IMR-90 (cell line): ENCODE measurements at regions not wholly inside any gene's neighbourhood (a gene's known extent, or its start where the extent isn't known, plus 50 kb on each side); places are given as distances from the start of the nearest gene placed in this dataset.

Source experiments
- ATAC-seq: fragments of 200-7000 bp; cut with Tn5 transposase; 2 replicates; pipeline ENCODE4 v1.9.1; 2020; ENCODE audit warnings: low read depth, mild to moderate bottlenecking, moderate library complexity
- BruUV-seq: library from RNA; stranded (reverse); fragments of 400-500 nt; replicated peaks from 2 replicates; lab custom pipeline; 2021; lab: Mats Ljungman, UMichigan
- CTCF ChIA-PET: fragments of 300-600 bp; formaldehyde crosslinking; extraction: SDS; loops from one replicate; lab custom pipeline; 2021; ENCODE audit warnings: antibody characterized with exemption; lab: Yijun Ruan, JAX
- POLR2A ChIA-PET: fragments of 300-600 bp; sonication (Branson Sonifier 250); formaldehyde crosslinking; loops from one replicate; lab custom pipeline; 2022; ENCODE audit warnings: antibody characterized with exemption; ENCODE audit not compliant: unreplicated experiment; lab: Charles Lee
- DNase-seq: peaks from one replicate; pipeline ENCODE4 v3.0.0; 2013
- H2AFZ ChIP-seq: replicated peaks from 2 replicates; pipeline ENCODE3; 2013; ENCODE audit warnings: low read length, mild to moderate bottlenecking; ENCODE audit not compliant: poor library complexity
- H2AK5ac ChIP-seq: 2 replicates; pipeline ENCODE4 v1.6.1; 2013; ENCODE audit warnings: low read depth, low read length, inconsistent platforms
- H2AK9ac ChIP-seq: replicated peaks from 2 replicates; pipeline ENCODE3; 2013; ENCODE audit warnings: mild to moderate bottlenecking, low read depth, low read length, moderate library complexity; ENCODE audit not compliant: poor library complexity
- H2BK120ac ChIP-seq: 2 replicates; pipeline ENCODE4 v1.6.1; 2013; ENCODE audit warnings: low read depth, low read length, inconsistent platforms
- H2BK15ac ChIP-seq: 3 replicates; pipeline ENCODE4 v1.6.1; 2013; ENCODE audit warnings: low read depth, low read length, inconsistent platforms
- H2BK20ac ChIP-seq: 2 replicates; pipeline ENCODE4 v1.6.1; 2013; ENCODE audit warnings: low read depth, mild to moderate bottlenecking, inconsistent platforms, low read length, moderate library complexity
- H2BK5ac ChIP-seq: 2 replicates; pipeline ENCODE4 v1.6.1; 2013; ENCODE audit warnings: mild to moderate bottlenecking, low read depth, low read length, inconsistent platforms; ENCODE audit not compliant: poor library complexity, severe bottlenecking
- H3K14ac ChIP-seq: replicated peaks from 2 replicates; pipeline ENCODE4 v1.6.1; 2013; ENCODE audit warnings: low read depth, low read length, inconsistent platforms
- H3K18ac ChIP-seq: 2 replicates; pipeline ENCODE4 v1.6.1; 2013; ENCODE audit warnings: low read depth, low read length, control low read depth
- H3K23ac ChIP-seq: 2 replicates; pipeline ENCODE4 v1.6.1; 2013; ENCODE audit warnings: low read depth, low read length, inconsistent platforms
- H3K27ac ChIP-seq: 2 replicates; pipeline ENCODE4 v1.5.1; 2013; ENCODE audit warnings: mild to moderate bottlenecking, control low read depth, low read length; ENCODE audit not compliant: insufficient read depth
- H3K27me3 ChIP-seq: 2 replicates; pipeline ENCODE4 v1.6.1; 2013; ENCODE audit warnings: low read length; ENCODE audit not compliant: control insufficient read depth, insufficient read depth
- H3K36me3 ChIP-seq: 2 replicates; pipeline ENCODE4 v1.6.1; 2013; ENCODE audit warnings: low read length, mixed read lengths; ENCODE audit not compliant: control insufficient read depth, insufficient read depth
- H3K4ac ChIP-seq: 2 replicates; pipeline ENCODE4 v1.6.1; 2013; ENCODE audit warnings: low read depth, low read length, inconsistent platforms
- H3K4me1 ChIP-seq: 2 replicates; pipeline ENCODE4 v1.6.1; 2013; ENCODE audit warnings: low read length, mixed read lengths; ENCODE audit not compliant: control insufficient read depth, insufficient read depth
- H3K4me2 ChIP-seq: 2 replicates; pipeline ENCODE4 v1.6.1; 2013; ENCODE audit warnings: low read depth, mild to moderate bottlenecking, control low read depth, low read length, moderate library complexity
- H3K4me3 ChIP-seq: 2 replicates; pipeline ENCODE4 v1.5.1; 2013; ENCODE audit warnings: low read depth, mild to moderate bottlenecking, control low read depth, low read length, moderate library complexity; ENCODE audit not compliant: insufficient read depth
- H3K56ac ChIP-seq: 2 replicates; pipeline ENCODE4 v1.6.1; 2013; ENCODE audit warnings: low read length, inconsistent platforms; ENCODE audit not compliant: insufficient read depth; ENCODE audit errors: extremely low read depth
- H3K79me1 ChIP-seq, 2 experiments: 2 replicates each; pipeline ENCODE4 v1.6.1; 2013; ENCODE audit warnings: low read length in 2 of 2, inconsistent platforms in 1 of 2, low read depth in 1 of 2
- H3K9ac ChIP-seq: 2 replicates; pipeline ENCODE4 v1.6.1; 2013; ENCODE audit warnings: low read depth, low read length, control low read depth
- H3K9me1 ChIP-seq: 2 replicates; pipeline ENCODE4 v1.6.1; 2013; ENCODE audit warnings: low read length, inconsistent platforms; ENCODE audit not compliant: insufficient read depth
- H3K9me3 ChIP-seq: 2 replicates; pipeline ENCODE4 v1.6.1; 2013; ENCODE audit warnings: low read length; ENCODE audit not compliant: control insufficient read depth, insufficient read depth
- H4K20me1 ChIP-seq: 2 replicates; pipeline ENCODE4 v1.6.1; 2013; ENCODE audit warnings: low read length, inconsistent platforms; ENCODE audit not compliant: insufficient read depth
- H4K5ac ChIP-seq: 2 replicates; pipeline ENCODE4 v1.6.1; 2013; ENCODE audit warnings: mild to moderate bottlenecking, low read depth, low read length, control low read depth
- H4K8ac ChIP-seq, 2 experiments: 2 replicates each; pipeline ENCODE4 v1.6.1; 2013; ENCODE audit warnings: low read depth in 2 of 2, low read length in 2 of 2, control low read depth in 1 of 2, inconsistent platforms in 1 of 2
- H4K91ac ChIP-seq: 2 replicates; pipeline ENCODE4 v1.6.1; 2013; ENCODE audit warnings: low read depth, low read length, inconsistent platforms; ENCODE audit not compliant: insufficient read depth
- ELK1 ChIP-seq: fragments of 150-350 bp; IDR thresholded peaks from 2 replicates; pipeline ENCODE4 v1.6.1; 2016; ENCODE audit warnings: low read depth, mild to moderate bottlenecking, low read length, moderate library complexity, borderline replicate concordance
- FOS ChIP-seq: fragments of 150-350 bp; IDR thresholded peaks from 2 replicates; pipeline ENCODE4 v1.6.1; 2016; ENCODE audit warnings: low read depth, low read length
- MAZ ChIP-seq: IDR thresholded peaks from 2 replicates; pipeline ENCODE4 v1.6.1; 2012; ENCODE audit warnings: low read depth, mild to moderate bottlenecking, low read length, improper control_type of control experiment, moderate library complexity, borderline replicate concordance
- USF2 ChIP-seq: fragments of 150-350 bp; IDR thresholded peaks from 2 replicates; pipeline ENCODE4 v1.6.1; 2017; ENCODE audit warnings: mild to moderate bottlenecking, antibody characterized with exemption, low read length, low read depth
- WGBS, 2 experiments: methylation state at CpG; one replicate each; pipeline versions ENCODE4 v1.1.5 to v1.1.7; 2013; ENCODE audit warnings: missing lambda C conversion rate in 2 of 2; ENCODE audit not compliant: insufficient read length in 1 of 2; ENCODE audit errors: extremely low coverage in 2 of 2; 5-methylcytosine and 5-hydroxymethylcytosine counted together
- dilution Hi-C: fragments of 300-500 bp; cut with HindIII; formaldehyde crosslinking; loops from one replicate; pipeline ENCODE4 v1.14.3; 2018; ENCODE audit warnings: low sequenced_read_pairs; ENCODE audit not compliant: unreplicated experiment
- in situ Hi-C: fragments of 300-500 bp; cut with MboI; formaldehyde crosslinking; loops from 3 replicates; pipeline ENCODE4 v1.14.3; 2019; ENCODE audit warnings: low sequenced_read_pairs, inconsistent platforms, mixed read lengths
- intact Hi-C: fragments of 100-400 bp; cut with micrococcal nuclease; formaldehyde crosslinking; loops from 2 replicates; pipeline ENCODE4 v1.10.0; 2022

GRCh38 chr3:128561504-128561903 is 68.5 kb upstream of the GATA2 start:
- CTCF ChIA-PET, result no interaction called here

More at GRCh38 chr3:128561504-128561903, 68.5 kb upstream of the GATA2 start:
- H4K91ac ChIP-seq, result no peak overlapping the region
- POLR2A ChIA-PET, result no interaction called here
- H3K27me3 ChIP-seq, result peaks cover 48% of the 10 kb centered on the region
- in situ Hi-C loops (no loop called here), intact Hi-C loops (no loop called here), dilution Hi-C loops (no loop called here)
- no peak overlapping the region for H3K18ac ChIP-seq
- TF ChIP-seq FOS (no peak), USF2 (no peak), MAZ (no peak), ELK1 (no peak)
- no CpG with 5 or more reads among the region's 2 CpGs for WGBS, 2 experiments
- no peaks in the 10 kb centered on the region for H4K20me1 ChIP-seq
- ATAC-seq (no peak), DNase-seq (no peak)
- H3K9me3 ChIP-seq, result no peaks in the 10 kb centered on the region; the same call in 1 of the 2 replicates
- H3K23ac ChIP-seq, result no peak overlapping the region
- H4K8ac ChIP-seq, result no peak overlapping the region
- no peak overlapping the region for H2AK5ac ChIP-seq
- H3K4me2 ChIP-seq, result no peak overlapping the region
- H3K9me1 ChIP-seq, result no peaks in the 10 kb centered on the region
- no peak overlapping the region for H3K9ac ChIP-seq
- no peak overlapping the region for H2BK20ac ChIP-seq
- no peaks in the 10 kb centered on the region for H3K4me1 ChIP-seq
- H3K14ac ChIP-seq, result no peak overlapping the region
- no peak overlapping the region for H2BK120ac ChIP-seq
- H2BK15ac ChIP-seq, result no peak overlapping the region
- H2BK5ac ChIP-seq, result no peak overlapping the region
- H3K56ac ChIP-seq, result no peak overlapping the region
- no peaks in the 10 kb centered on the region for H3K79me1 ChIP-seq
- no peak overlapping the region for H2AK9ac ChIP-seq
- no peak overlapping the region for H3K27ac ChIP-seq
- no peak overlapping the region for H4K5ac ChIP-seq
- H2AFZ ChIP-seq, result no peak overlapping the region
- no peaks in the 10 kb centered on the region for H3K36me3 ChIP-seq
- no peak overlapping the region for H3K4ac ChIP-seq
- H3K4me3 ChIP-seq, result no peak overlapping the region
- no TSS peak for BruUV-seq
